Left renal pelvis (tissue), 4 donors: ENCODE measurements at regions not wholly inside any gene's neighbourhood (a gene's known extent, or its start where the extent isn't known, plus 50 kb on each side); places are given as distances from the start of the nearest gene placed in this dataset.

Experiments
- DNase-seq, 4 donors: peaks; one replicate each; pipeline ENCODE4 v3.0.0-alpha.2; 2013; ENCODE audit warnings: low read depth in 4 of 4, low spot score in 3 of 4

DNA sequence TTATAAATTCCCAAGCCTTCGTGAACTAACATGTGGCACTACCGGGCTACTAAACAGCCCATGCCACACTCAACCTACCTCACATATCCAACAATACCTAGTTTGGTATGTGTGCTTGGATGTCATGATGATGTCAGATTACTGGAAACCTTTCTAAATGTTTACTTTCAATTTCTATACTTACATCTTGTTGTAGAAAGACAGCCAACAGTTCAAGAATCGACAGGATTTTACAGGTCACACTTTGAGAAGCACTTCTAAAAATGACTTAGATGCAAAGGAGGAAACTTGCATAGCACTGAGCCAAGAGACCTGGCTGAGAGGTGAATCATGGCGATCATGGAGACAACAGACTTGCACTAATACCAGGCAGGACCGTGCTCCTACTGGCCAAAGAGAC is 209.9 kb downstream of the COL4A1 start:
- DNase-seq, result no peak

GRCh38 chr13:110092831-110093247 is 214.1 kb downstream of the COL4A1 start:
- DNase-seq, result no peak

DNA sequence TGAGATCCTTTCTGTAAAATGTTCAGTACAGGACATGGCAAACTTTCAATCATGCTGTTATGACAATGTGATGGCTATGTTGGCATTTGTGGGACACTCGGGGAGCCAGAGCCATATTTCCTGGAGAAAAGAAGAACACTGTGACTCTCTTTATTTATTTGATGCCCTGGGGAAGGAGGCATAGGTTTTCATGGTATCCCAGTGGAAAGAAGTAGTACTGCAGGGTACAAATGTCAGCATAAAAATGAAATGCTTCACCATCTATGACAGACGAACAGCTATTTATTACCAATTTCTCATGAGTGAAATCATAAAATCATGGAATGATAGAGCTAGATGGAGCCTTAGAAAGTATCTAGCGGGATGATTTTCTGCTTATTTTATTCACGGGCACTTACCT is 217.1 kb downstream of the COL4A1 start:
- DNase-seq, result no peak

DNA sequence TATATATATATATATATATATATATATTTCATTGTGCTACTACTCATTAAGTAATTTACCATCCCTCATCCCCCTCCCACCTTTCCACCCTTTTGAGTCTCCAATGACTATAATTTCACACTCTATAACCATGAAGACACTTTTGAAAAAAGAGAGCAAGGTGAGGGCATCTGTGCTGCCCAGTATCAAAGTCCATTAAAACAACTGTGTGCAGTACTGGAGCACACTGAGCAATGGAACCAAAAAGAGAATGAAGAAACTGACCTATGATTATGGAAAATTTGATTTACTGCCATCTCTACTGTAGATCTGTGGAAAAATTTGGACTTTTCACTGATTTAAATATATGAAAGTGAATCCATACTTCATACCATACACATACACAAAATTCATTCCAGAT is 217.9 kb downstream of the COL4A1 start:
- DNase-seq, result no peak

DNA sequence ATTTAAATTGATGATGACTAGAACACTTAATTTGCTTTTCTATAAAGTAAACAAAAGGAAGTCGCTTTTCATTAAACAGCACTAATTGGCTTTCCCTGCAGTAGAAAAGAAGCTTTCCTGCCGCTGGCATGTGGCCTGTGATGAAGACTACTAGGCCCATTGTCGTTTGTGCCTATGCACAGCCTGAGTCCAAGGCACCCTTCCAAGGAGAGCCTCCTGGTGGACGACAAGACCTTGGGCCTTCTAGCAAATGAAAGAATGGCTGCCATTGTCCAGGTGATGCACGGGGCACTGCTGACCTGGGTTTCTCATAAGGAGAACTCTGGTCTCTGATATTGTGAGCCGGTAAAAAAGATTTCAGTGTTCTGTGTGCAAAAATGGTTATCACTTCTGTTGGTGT is 233.0 kb downstream of the COL4A1 start:
- no peak for DNase-seq

DNA sequence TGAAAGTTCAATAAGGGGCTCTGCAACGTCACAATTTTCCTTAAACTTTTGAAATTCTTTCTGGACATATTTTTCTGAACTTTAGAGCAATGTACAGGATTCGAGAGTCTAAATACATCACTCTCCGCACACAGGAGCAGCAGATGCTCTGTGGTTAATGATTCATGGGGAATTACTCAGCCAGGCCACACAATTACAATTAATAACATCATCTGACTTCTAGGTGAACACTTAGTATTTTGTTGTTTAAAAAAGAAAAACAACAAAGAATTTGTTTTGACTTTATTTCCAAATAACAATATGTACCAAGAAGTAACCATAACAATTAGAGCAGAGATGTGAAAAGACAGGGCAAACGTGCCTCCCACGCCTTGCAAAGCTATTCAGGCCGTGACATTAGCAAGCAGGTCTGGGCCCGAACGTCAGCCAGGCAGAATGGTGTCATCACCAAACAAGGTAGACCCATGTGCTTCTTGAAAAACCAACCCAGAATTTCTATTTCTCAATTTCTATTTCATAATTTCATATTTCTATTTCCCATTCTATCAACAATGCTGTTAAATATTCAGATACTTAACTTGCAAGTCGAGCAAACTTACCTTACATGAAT is 236.3 kb downstream of the COL4A1 start:
- no peak for DNase-seq

GRCh38 chr13:110070046-110070445 is 236.9 kb downstream of the COL4A1 start:
- DNase-seq, result no peak

DNA sequence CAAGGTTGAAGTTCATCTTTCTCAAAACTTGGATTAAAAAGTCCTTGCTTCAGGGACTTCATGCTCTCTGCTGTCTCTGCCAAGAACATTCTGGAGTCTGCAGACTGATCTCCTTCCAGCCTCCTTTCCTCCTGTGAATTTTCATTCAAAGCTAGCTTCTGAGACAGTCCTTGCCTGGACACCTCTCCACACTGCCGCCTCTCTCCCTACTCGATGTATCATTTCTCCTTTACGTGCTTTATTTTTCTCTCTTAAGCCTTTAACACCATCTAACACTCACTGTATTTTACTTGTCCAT is 238.8 kb downstream of the COL4A1 start:
- no peak for DNase-seq

- DNase-seq, result no peak
These were observed 239.4 kb downstream of the COL4A1 start for GRCh38 chr13:110067355-110068175.

GRCh38 chr13:110065780-110066179 is 241.2 kb downstream of the COL4A1 start:
- no peak for DNase-seq

- DNase-seq, result no peak
These were observed 243.2 kb downstream of the COL4A1 start for GRCh38 chr13:110063490-110064421.

- DNase-seq, result no peak
These were observed 244.0 kb downstream of the COL4A1 start for GRCh38 chr13:110062777-110063442.

DNA sequence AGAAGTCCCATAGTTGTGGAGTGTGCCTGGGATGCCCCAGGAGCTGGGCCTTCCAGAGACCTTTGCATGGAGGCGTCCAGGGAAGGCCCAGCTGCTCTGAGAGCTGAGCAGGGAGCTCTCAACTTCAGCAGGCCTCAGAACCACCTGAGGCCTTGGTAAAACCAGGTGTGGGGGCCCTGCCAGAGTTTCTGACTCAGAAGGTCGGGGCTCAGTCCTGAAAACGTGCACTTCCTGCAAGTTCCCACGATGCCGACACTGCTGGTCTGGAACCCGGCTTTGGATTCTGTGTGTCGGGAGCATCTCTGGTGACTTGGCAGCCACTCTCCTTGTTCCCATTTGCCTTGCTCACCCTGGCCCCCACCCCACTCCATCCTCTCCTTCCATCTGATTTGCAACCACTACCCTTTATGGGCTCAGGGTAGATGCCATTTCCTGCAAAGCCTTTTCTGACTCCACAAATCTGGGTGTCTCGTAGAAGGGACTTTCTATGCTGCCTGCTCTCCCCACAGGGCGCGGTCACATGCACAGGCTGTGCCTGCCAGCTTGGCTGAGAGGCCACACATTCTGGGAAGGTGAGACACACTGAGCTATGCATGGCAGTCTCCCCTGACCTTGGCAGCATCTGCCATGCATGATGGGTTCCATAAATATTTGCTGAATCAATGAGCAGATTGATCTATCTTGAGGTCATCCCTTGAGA is 244.7 kb downstream of the COL4A1 start:
- DNase-seq, result no peak

- no peak for DNase-seq
These were observed 245.7 kb downstream of the COL4A1 start for GRCh38 chr13:110061270-110061669.

DNA sequence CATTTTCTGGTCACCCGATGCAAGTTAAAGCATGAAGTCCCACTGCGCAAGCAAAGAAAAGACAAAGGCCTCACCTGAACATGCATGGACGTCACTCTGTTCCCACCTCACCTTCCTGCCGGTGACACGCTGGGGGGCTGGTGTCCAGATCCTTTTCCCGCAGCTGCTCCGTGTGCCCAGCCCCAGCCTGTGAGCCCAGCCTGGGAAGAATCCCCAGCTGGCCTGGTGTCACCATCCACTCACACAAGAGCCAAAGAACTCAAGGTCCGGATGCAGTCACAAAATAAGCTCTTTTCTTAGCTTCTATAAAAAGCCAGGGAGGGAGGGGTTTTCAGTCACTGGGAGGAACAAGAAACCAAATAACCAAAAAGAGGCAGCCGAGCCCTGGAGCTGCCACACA is 249.9 kb downstream of the COL4A1 start:
- DNase-seq, result no peak

DNA sequence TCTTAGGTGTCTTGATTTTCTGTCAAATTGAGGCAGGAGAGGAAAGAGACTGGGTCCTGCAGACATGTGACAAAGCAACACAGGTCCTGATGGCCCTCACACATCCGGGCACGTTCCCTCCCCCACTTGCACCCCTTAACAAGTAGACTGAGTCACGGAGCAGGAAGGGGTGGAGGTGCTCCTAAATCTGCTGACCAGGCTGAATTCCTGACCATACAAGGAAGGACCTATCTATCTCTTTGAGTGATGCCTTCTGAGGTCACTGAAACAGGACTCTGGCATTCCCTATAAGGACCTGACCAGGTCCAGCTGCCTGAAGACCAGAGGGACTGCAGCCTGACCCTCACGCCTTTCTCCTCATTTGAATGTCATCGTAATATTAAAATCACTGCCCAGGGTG is 250.3 kb downstream of the COL4A1 start:
- DNase-seq, result no peak

DNA sequence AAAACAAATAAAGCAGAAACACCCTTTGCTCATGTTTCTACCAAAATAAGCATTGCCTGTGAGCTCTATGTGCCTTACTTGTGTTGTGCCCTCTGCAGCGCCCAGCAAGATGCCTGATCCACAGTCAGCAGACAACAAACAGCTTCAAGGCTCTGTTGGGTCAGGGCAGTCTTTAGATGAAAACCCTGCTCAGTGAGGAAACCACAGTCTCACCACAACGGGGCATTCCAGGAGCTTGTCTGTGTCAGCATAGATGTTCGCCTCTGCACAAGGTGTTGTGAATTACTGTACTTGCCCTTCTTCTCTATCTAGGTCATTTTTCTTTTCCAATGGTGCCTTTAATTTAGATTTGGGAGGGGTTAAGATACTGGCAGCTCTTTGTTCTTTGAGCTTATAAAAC is 251.9 kb downstream of the COL4A1 start:
- no peak for DNase-seq

GRCh38 chr13:110054041-110054440 is 252.9 kb downstream of the COL4A1 start:
- DNase-seq, result no peak

GRCh38 chr13:110047496-110047895 is 259.5 kb downstream of the COL4A1 start:
- peak in 3 of 4 donors; percentile 34 to 45 (median 39) for DNase-seq

DNA sequence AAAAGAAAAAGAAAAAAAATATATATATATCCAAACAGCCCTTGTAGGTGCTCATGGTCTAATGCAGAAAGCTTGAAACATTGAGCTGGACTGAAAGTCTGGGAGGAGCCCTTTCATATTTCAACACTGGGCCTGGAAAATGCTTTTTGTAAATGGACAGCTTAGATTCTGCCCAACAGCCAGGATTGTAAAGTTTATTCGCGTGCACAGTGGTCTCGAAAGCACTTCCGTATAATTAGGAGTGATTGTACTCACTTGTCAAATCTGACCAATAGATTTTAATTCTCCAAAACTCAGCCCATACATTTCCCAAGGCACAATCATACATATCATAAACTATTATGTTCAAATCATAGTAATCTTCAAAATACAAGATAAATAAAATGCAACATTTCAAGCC is 260.1 kb downstream of the COL4A1 start:
- no peak for DNase-seq
